Stomach (tissue), 8 donors: ENCODE measurements at regions not wholly inside any gene's neighbourhood (a gene's known extent, or its start where the extent isn't known, plus 50 kb on each side); places are given as distances from the start of the nearest gene placed in this dataset.

Experiments
- DNase-seq, 2 donors: peaks; one replicate each; pipeline versions ENCODE4 v3.0.0 to v3.0.0-alpha.2; 2013 to 2019
- H3K27ac ChIP-seq, 5 donors: fragments of 200-600 bp in 4 of 5; sonication (generic) in 4 of 5; one replicate each; pipeline ENCODE4 v1.5.1; 2013 to 2019; ENCODE audit warnings: mild to moderate bottlenecking in 1 of 5, moderate library complexity in 1 of 5
- H3K27me3 ChIP-seq, 3 donors: fragments of 200-600 bp; sonication (generic); one replicate each; pipeline ENCODE4 v1.5.1; 2017 to 2019; ENCODE audit warnings: mixed run types in 1 of 3
- H3K36me3 ChIP-seq, 4 donors: fragments of 200-600 bp; sonication (generic); 1 replicate in 3 of 4; 2 replicates in 1 of 4; pipeline ENCODE4 v1.5.1; 2016 to 2019
- H3K4me1 ChIP-seq, 4 donors: fragments of 200-600 bp; sonication (generic); one replicate each; pipeline ENCODE4 v1.5.1; 2016 to 2019
- H3K4me3 ChIP-seq, 4 donors: fragments of 200-600 bp; sonication (generic) in 3 of 4; one replicate each; pipeline ENCODE4 v1.5.1; 2016 to 2019; ENCODE audit warnings: mild to moderate bottlenecking in 1 of 4
- H3K9me3 ChIP-seq, 4 donors: fragments of 200-600 bp; sonication (generic); one replicate each; pipeline ENCODE4 v1.5.1; 2016 to 2019
- EP300 ChIP-seq: sonication (generic); formaldehyde crosslinking; IDR thresholded peaks from one replicate; pipeline ENCODE4 v1.6.1; 2017; ENCODE audit warnings: antibody characterized with exemption
- POLR2A ChIP-seq, 4 donors: fragments of 450-650 bp; IDR thresholded peaks; one replicate each; pipeline ENCODE4 v1.6.1; 2016; ENCODE audit warnings: antibody characterized with exemption in 4 of 4, control low read depth in 2 of 4, mild to moderate bottlenecking in 1 of 4, moderate library complexity in 1 of 4
- POLR2AphosphoS5 ChIP-seq, 3 donors: sonication (generic); formaldehyde crosslinking; IDR thresholded peaks; one replicate each; pipeline ENCODE4 v1.6.1; 2016; ENCODE audit warnings: antibody characterized with exemption in 3 of 3
- WGBS, 5 donors: extraction: QIAGEN DNeasy Blood & Tissue Kit in 3 of 5; methylation state at CpG; one replicate each; pipeline versions ENCODE4 v1.1.5 to v1.1.7; 2013 to 2018; 5-methylcytosine and 5-hydroxymethylcytosine counted together
- intact Hi-C: fragments of 100-400 bp; cut with DNase I; formaldehyde crosslinking; loops from one replicate; pipeline ENCODE4 v1.15.1; 2023; ENCODE audit warnings: low total_unique reads
- TF ChIP-seq, protein P1 (sequence below), 7 experiments: fragments of 450-650 bp in 4 of 7; fragments of 200-600 bp in 3 of 7; sonication (generic) in 3 of 7; IDR thresholded peaks; one replicate each; pipeline ENCODE4 v1.5.1; 2016 to 2019; ENCODE audit warnings: antibody characterized with exemption in 7 of 7, control low read depth in 2 of 7, mild to moderate bottlenecking in 1 of 7
- donor health status: healthy with polysubstance abuse.
- donor health status: Bipolar disorder and iron deficiency.
- donor health status: healthy.

DNA sequence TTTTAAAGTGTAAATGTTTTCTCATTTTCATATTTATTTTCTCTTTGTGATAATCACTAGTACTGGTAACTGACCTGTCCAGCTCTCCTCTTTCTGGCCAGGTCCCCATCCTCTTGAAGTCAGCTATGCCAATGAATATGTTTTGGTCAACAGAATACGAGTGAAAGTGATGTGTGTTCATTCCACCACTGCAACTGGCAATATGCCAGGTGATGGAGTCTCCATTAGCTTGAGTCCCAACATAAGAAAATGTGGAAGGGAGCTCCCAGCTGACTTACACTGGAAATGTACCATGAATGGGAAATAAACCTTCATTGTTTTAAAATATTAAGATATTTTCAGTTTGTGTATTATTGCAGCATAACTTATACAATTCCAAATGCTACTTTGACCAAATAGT lies 75.8 kb downstream of the CCDC34 start:
- no peak overlapping the region for H3K4me3 ChIP-seq
- no peaks in the 10 kb centered on the region for H3K27me3 ChIP-seq
- peaks cover 2 to 10% (median 5%) of the 10 kb centered on the region in 4 donors for H3K4me1 ChIP-seq
- H3K27ac ChIP-seq = no peak overlapping the region
- TF ChIP-seq, protein P1, sequence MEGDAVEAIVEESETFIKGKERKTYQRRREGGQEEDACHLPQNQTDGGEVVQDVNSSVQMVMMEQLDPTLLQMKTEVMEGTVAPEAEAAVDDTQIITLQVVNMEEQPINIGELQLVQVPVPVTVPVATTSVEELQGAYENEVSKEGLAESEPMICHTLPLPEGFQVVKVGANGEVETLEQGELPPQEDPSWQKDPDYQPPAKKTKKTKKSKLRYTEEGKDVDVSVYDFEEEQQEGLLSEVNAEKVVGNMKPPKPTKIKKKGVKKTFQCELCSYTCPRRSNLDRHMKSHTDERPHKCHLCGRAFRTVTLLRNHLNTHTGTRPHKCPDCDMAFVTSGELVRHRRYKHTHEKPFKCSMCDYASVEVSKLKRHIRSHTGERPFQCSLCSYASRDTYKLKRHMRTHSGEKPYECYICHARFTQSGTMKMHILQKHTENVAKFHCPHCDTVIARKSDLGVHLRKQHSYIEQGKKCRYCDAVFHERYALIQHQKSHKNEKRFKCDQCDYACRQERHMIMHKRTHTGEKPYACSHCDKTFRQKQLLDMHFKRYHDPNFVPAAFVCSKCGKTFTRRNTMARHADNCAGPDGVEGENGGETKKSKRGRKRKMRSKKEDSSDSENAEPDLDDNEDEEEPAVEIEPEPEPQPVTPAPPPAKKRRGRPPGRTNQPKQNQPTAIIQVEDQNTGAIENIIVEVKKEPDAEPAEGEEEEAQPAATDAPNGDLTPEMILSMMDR (IDR thresholded peaks at IDR 0.05) = no peak
- TF ChIP-seq POLR2A (IDR thresholded peaks at IDR 0.05) (no peak), POLR2AphosphoS5 (IDR thresholded peaks at IDR 0.05) (no peak), EP300 (no peak)
- 55 to 64% (median 62%) methylated on average over 1 of the region's 1 CpG for WGBS, 5 donors
- DNase-seq = no peak
- no peaks in the 10 kb centered on the region for H3K36me3 ChIP-seq
- intact Hi-C loops = no loop called here
- peaks cover 0 to 5% (median 1%) of the 10 kb centered on the region in 4 donors for H3K9me3 ChIP-seq

- Histone ChIP-seq H3K27ac (no peak overlapping the region), H3K36me3 (no peaks in the 10 kb centered on the region), H3K9me3 (no peaks in the 10 kb centered on the region), H3K4me1 (peaks cover 8 to 18% (median 14%) of the 10 kb centered on the region in 4 donors), H3K4me3 (no peak overlapping the region), H3K27me3 (no peaks in the 10 kb centered on the region)
- no peak for TF ChIP-seq POLR2A (IDR thresholded peaks at IDR 0.05)
- TF ChIP-seq, protein P1 (IDR thresholded peaks at IDR 0.05) = no peak
- TF ChIP-seq POLR2AphosphoS5 (IDR thresholded peaks at IDR 0.05) = no peak
- no peak for TF ChIP-seq EP300
- intact Hi-C loops = no loop called here
- no peak for DNase-seq
- WGBS, 5 donors = 63 to 84% (median 80%) methylated on average over 3 of the region's 3 CpGs
Observed at GRCh38 chr11:27285761-27286160, 77.3 kb downstream of the CCDC34 start.

DNA sequence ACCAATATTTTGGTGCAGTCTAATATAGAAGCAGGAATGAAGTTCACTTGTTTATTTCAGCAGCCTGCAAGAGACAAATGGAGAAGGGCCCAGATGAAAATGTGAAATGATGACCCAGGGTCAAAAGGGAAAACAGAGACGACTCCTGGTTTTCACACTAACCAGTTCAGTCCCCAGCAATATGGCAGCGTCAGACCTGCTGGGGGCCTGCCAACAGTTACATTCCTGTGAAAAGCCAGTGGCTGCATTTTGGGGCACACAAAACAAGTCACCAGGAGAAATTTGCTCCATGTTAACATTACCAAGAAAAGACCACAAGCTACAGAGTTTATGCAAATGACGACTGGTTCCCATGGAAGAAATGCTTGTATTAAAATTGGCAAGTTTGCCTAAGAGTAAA lies 80.2 kb downstream of the CCDC34 start:
- Histone ChIP-seq H3K27ac (no peak overlapping the region), H3K4me1 (peaks cover 8 to 18% (median 14%) of the 10 kb centered on the region in 4 donors), H3K27me3 (no peaks in the 10 kb centered on the region), H3K4me3 (no peak overlapping the region), H3K36me3 (no peaks in the 10 kb centered on the region), H3K9me3 (no peaks in the 10 kb centered on the region)
- WGBS, 5 donors = 43 to 69% (median 60%) methylated on average over 3 of the region's 3 CpGs
- intact Hi-C loops = no loop called here
- no peak for TF ChIP-seq POLR2AphosphoS5 (IDR thresholded peaks at IDR 0.05)
- TF ChIP-seq POLR2A (IDR thresholded peaks at IDR 0.05) = no peak
- no peak for TF ChIP-seq EP300
- TF ChIP-seq, protein P1 (IDR thresholded peaks at IDR 0.05) = no peak
- DNase-seq = peak in 1 of 2 donors; percentile 23

DNA sequence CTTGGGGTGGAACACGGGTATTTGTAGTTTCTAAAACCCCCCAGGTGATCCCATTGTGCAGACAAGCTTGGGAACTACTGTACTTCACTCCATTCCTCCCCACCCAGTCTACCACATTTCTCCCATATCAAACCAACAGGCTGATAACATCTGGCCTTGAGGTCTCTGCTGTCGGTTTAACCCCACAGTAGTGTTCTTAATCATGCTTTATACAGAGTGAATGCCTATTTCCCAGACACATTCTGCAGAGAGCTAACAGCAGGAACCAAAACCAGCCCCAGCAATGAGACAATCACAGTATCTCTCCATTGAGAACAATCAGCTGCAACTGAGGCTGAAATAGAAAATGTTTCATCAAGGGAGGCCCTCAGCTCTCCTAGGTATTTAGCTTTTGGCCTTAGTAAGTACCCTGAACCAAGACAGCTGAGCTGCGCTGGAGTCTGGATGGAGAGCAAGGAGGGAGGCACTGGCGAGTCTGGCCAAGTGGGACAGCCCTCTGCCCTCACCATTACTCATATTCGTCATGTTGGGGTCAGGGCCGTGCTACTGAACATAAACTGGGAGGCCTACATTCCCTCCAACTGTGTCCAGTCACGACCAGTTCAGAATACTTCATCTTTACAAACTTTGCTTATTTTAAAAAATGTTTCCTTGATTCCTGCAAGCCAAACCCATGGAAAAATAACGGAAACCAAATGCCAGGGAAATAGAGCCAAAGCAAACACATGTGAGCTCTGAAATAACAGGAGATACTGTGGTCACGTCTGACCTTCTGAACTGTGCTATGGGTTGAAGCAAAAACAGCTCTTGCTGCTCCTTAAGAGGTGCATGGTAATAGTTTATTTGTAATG lies 81.0 kb downstream of the CCDC34 start:
- Histone ChIP-seq H3K9me3 (no peaks in the 10 kb centered on the region), H3K27ac (peak overlapping the region in 3 of 5 donors; percentile 7 to 26 (median 20)), H3K27me3 (no peaks in the 10 kb centered on the region), H3K4me3 (no peak overlapping the region), H3K36me3 (no peaks in the 10 kb centered on the region), H3K4me1 (peaks cover 8 to 18% (median 14%) of the 10 kb centered on the region in 4 donors)
- TF ChIP-seq, protein P1 (IDR thresholded peaks at IDR 0.05) = no peak
- TF ChIP-seq EP300 (no peak), POLR2A (IDR thresholded peaks at IDR 0.05) (no peak)
- DNase-seq = peak in 1 of 2 donors; percentile 58
- intact Hi-C loops = no loop called here
- WGBS, 5 donors = 29 to 45% (median 39%) methylated on average over 8 to 9 of the region's 9 CpGs
